HG03045 (cell line): ENCODE measurements at regions not wholly inside any gene's neighbourhood (a gene's known extent, or its start where the extent isn't known, plus 50 kb on each side); places are given as distances from the start of the nearest gene placed in this dataset.

Experiments used
- ATAC-seq: cut with Tn5 transposase; IDR thresholded peaks from one replicate; pipeline ENCODE4 v1.9.1; 2021; ENCODE audit warnings: mild to moderate bottlenecking, moderate library complexity; ENCODE audit not compliant: unreplicated experiment

DNA sequence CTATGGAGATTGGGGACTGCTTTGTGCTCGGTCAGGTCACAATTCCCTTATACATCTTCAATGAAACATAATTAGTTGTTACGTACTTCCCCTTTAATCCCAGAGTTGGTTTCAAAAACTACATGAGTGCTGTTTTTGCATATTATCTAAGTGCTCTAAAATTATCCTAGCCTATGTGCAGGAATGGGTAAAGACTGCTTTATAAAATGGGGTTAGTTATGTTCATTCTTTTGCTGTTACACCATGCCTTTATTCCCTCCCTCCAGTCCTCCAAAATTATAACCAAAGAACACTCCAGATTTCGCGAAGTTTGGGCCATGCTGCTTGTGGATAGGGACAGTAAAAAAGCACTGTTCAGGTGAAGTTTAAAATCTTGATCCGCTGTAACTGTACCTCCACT lies 173.9 kb upstream of the SNX7 start:
- ATAC-seq = no peak

DNA sequence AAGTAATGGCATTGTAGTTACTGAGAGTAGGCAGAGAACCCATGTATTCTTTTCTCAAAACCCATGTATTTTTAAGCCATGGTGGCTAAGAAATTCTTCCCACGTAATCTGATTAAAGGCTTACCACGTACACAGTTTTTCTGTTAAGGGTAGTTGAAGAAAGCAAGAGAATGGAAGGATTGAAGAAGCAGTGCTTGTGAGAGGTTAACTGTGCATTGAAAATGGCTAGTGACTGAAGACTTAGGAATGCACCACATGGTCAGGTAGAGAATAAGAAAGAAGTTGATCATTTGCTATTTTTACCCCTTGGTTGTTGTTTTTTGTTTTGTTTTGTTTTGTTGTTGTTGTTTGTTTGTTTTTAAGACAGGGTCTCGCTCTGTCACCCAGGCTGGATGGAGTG lies 178.9 kb upstream of the SNX7 start:
- ATAC-seq = no peak

GRCh38 chr1:98480271-98480670 lies 181.2 kb upstream of the SNX7 start:
- ATAC-seq = no peak

- ATAC-seq = no peak
These were observed 183.4 kb upstream of the SNX7 start for GRCh38 chr1:98478121-98478520.

DNA sequence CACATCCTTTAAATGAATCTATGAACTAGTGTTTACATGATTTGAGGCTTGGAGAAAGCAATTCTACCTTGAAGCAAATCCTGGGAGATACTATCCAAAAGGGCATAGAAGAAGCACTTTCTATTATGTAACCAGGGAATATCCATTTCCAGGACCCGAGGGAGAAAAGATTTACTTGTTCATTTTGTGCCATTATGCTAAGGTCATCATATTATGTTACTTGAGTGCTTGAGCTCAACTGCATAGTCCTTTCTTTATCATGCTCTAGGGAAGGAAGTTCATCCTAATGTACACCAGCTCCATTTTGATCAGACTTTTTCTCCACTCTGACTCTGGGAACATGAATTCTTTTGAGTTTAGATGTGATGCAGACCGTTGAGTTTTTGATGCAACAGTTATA lies 188.6 kb upstream of the SNX7 start:
- ATAC-seq = no peak

DNA sequence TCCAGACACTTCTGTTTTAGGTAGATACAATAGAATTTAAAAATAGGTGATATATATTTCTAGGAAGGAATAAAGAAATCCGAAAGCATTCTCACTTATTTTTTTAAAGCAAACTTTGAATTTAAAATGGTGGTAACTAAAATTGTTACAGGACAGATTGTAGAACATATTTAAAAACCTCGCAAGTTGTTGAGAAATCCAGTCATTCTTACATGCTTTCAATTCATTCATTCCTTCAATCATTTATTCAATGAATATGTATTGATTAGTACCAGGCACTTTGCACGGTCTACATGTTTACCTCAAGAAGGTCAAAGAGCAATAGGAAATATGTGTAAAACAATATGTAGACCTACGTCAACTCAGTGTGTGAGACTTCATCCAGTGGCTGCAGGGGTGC lies 189.9 kb upstream of the SNX7 start:
- no peak for ATAC-seq

GRCh38 chr1:98468111-98468717 lies 193.3 kb upstream of the SNX7 start:
- no peak for ATAC-seq

GRCh38 chr1:98467586-98467985 lies 193.9 kb upstream of the SNX7 start:
- no peak for ATAC-seq

- no peak for ATAC-seq
These were observed 194.4 kb upstream of the SNX7 start for GRCh38 chr1:98467122-98467521.

DNA sequence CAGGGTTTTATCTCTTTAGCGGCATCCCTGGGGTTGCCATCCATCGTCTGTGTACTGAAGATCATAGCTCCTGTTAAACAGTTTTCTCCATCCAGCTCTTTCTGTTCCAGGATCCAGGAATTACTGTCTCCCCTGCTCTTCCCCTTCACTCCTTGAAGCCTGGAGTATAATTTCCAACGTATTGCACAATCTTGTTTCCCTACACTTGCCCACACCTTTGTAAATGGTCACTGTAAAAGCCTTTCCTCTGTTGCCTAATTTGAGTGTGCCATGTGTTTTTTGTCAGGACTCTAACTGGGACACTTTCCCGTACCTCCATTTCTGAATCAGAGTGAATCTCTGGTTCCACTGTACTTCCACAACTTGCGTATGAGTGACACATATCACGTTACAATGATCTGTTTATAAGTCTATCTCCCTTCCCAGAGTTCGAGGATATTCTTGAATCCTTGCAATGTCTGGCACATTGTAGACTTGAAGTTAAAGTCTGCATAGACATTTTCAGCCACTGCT lies 199.6 kb upstream of the SNX7 start:
- ATAC-seq = no peak

DNA sequence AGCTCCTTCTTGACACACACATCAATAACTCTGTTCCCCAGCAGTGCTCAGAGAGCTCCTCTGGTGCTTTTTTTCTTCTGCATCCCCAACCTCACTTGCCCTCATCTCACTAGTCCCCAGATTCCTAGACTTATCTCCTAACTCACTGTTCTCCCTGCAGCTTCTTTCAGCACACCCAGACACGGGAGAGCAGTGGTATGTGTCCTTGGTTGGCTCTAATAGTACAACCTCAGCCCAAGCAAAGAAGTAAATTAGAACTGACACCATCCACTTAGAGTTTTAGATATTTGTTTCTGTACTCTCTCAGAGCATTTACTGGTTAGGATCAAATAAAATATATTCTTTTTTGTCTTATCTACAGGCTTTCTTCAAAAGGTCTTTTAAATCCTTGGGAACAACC lies 201.4 kb upstream of the SNX7 start:
- ATAC-seq = no peak

DNA sequence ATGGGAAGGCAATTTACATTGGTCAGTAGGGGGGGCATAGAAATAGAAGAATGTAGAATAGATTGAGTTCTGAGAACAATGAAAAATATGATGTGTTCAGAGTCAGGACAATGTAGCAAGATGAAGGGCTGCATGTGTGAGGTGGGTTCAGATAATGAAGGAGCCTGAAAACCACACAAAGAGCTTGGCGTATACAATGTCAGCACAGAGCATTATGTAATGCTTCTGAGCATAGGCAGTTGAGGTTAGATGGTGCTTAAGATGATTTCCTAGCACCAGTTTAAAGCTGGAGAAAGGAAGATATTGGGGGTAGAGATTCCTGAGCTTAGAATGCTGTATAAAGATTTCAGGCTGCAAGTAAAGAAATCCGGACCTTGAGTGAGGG lies 202.0 kb upstream of the SNX7 start:
- ATAC-seq = no peak

- ATAC-seq = no peak
These were observed 202.7 kb upstream of the SNX7 start for GRCh38 chr1:98458511-98459485.

- ATAC-seq = no peak
These were observed 204.3 kb upstream of the SNX7 start for GRCh38 chr1:98457248-98457647.

- ATAC-seq = no peak
These were observed 206.9 kb upstream of the SNX7 start for GRCh38 chr1:98454666-98455065.

- ATAC-seq = no peak
These were observed 208.5 kb upstream of the SNX7 start for GRCh38 chr1:98453066-98453465.

DNA sequence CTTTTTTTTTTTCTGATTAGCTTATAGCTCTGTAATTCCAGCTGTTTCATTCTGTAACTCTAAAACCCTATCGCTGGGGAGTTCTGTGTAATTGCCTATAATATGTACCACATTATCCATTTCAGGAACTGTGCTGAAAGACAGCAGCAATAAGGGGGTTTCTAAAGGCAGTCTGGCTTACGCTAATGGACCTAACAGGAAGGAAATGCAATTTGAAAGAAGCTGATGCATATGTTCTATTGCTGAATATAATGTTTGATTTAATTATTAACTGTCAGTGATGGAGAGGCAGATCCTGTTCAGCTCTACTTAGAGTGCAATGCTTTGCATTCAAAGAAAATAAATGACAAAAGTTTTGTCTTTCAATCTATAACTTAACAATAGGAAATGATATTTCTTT lies 209.4 kb upstream of the SNX7 start:
- ATAC-seq = no peak

DNA sequence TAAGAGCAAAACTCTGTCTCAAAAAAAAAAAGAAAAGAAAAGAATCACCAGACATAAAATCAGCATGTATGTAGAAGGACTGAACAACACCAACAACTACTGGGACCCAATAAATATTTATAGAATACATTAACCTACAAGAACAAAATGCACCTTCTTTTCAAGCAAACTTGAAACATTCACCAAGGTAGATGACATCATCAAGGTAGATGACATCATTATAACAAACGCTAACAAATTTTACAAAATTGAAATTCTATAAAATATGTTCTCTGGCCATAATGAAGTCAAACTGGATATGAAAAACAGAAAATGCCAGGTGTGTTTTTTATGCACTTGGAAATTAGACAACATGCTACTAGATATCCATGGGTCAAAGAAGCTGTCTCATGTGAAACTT lies 220.2 kb upstream of the SNX7 start:
- no peak for ATAC-seq

DNA sequence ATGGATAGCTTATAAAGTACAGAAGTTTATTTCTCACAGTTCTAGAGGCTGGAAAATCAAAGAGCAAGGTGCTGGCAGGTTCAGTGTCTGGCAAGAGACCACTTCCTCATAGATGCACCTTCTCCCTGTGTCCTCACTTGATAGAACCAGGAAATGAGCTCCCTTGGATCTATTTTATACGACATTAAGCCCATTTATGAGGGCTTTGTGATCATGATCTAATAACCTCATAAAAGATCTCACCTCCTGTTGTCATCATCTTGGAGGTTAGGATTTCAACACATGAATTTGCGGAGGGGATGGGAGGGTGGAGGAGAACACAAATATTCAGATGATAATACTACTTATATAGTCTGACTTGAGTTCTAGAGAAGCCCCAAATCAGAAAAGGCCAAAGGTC lies 222.1 kb upstream of the SNX7 start:
- no peak for ATAC-seq

GRCh38 chr1:98437540-98437939 lies 224.0 kb upstream of the SNX7 start:
- no peak for ATAC-seq

- ATAC-seq = no peak
These were observed 224.5 kb upstream of the SNX7 start for GRCh38 chr1:98437011-98437410.

DNA sequence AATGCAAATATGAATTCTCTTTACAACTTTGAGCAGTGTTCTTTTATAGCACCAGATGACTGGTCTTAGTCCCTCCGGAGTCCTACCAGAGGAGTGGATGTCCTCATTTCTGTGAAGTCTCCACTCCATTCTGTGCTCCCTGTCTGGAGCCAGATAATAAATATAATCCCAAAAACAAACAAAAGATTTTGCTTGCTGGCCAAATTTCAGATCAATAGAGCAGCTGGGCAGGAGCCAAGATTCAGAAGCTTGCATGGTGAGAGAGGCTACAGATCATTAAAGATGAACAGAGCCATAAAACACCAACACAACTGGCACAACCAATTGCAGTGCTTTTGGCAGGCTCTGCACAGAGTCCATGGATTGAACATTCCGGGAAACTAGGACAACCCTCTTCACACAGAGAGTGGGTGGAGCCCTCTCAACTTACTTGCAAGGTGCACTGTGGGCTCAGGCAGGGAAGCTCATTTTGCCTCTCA lies 231.5 kb upstream of the SNX7 start:
- ATAC-seq = no peak
